A673 (cell line): ENCODE measurements at regions not wholly inside any gene's neighbourhood (a gene's known extent, or its start where the extent isn't known, plus 50 kb on each side); places are given as distances from the start of the nearest gene placed in this dataset.

Source experiments
- BruUV-seq: library from RNA; stranded (reverse); fragments of 400-500 nt; replicated peaks from 2 replicates; lab custom pipeline; 2021; lab: Mats Ljungman, UMichigan
- CTCF ChIA-PET: fragments of 300-600 bp; sonication (Branson Sonifier 250); formaldehyde crosslinking; loops from one replicate; lab custom pipeline; 2022; ENCODE audit warnings: antibody characterized with exemption; lab: Charles Lee
- POLR2A ChIA-PET: fragments of 300-600 bp; sonication (Branson Sonifier 250); formaldehyde crosslinking; loops from one replicate; lab custom pipeline; 2022; ENCODE audit warnings: antibody characterized with exemption; ENCODE audit not compliant: low non-redundant PET; lab: Charles Lee
- DNase-seq: peaks from one replicate; pipeline ENCODE4 v3.0.0-alpha.2; 2015; ENCODE audit warnings: low spot score
- H3K27ac ChIP-seq: fragments of 200-600 bp; sonication (generic); 2 replicates; pipeline ENCODE4 v1.5.1; 2016; ENCODE audit warnings: mixed run types, low read depth, mild to moderate bottlenecking, mixed read lengths, antibody characterized with exemption, low read length; ENCODE audit not compliant: poor library complexity, severe bottlenecking
- H3K27me3 ChIP-seq: fragments of 200-600 bp; sonication (generic); replicated peaks from 2 replicates; pipeline ENCODE4 v1.6.1; 2017; ENCODE audit warnings: mixed run types, low read depth, mild to moderate bottlenecking, mixed read lengths, antibody characterized with exemption, low read length; ENCODE audit not compliant: insufficient read depth, poor library complexity
- H3K36me3 ChIP-seq: fragments of 200-600 bp; sonication (generic); 2 replicates; pipeline ENCODE4 v1.6.1; 2016; ENCODE audit warnings: mixed run types, mild to moderate bottlenecking, mixed read lengths, antibody characterized with exemption, low read length; ENCODE audit not compliant: insufficient read depth, poor library complexity, severe bottlenecking
- H3K4me1 ChIP-seq: fragments of 200-600 bp; sonication (generic); 2 replicates; pipeline ENCODE4 v1.6.1; 2017; ENCODE audit warnings: mixed run types, mild to moderate bottlenecking, mixed read lengths, antibody characterized with exemption, low read length; ENCODE audit not compliant: insufficient read depth, poor library complexity, severe bottlenecking
- H3K4me3 ChIP-seq: fragments of 200-600 bp; sonication (generic); 2 replicates; pipeline ENCODE4 v1.5.1; 2016; ENCODE audit warnings: low read depth, mixed run types, mild to moderate bottlenecking, mixed read lengths, low read length; ENCODE audit not compliant: poor library complexity, severe bottlenecking
- H3K9me3 ChIP-seq: fragments of 200-600 bp; sonication (generic); 2 replicates; pipeline ENCODE4 v1.6.1; 2016; ENCODE audit warnings: mixed run types, low read depth, mild to moderate bottlenecking, mixed read lengths, antibody characterized with exemption, low read length; ENCODE audit not compliant: poor library complexity, severe bottlenecking
- CTCF ChIP-seq: fragments of 300-800, 200-600 bp; sonication (generic); conservative IDR thresholded peaks from 2 replicates; pipeline ENCODE4 v1.5.1; 2017; ENCODE audit warnings: low read depth, mild to moderate bottlenecking, antibody characterized with exemption, low read length, moderate library complexity, mixed read lengths
- EZH2 ChIP-seq: fragments of 200-600 bp; sonication (generic); IDR thresholded peaks from 2 replicates; pipeline ENCODE4 v1.6.1; 2017; ENCODE audit warnings: borderline replicate concordance, low read depth, mild to moderate bottlenecking, mixed read lengths, antibody characterized with exemption, low read length; ENCODE audit not compliant: poor library complexity, severe bottlenecking
- intact Hi-C: fragments of 100-400 bp; cut with micrococcal nuclease; formaldehyde crosslinking; loops from one replicate; pipeline ENCODE4 v1.10.0; 2022; ENCODE audit not compliant: unreplicated experiment

GRCh38 chr12:115251727-115252126 lies 567.8 kb upstream of the TBX3 start:
- Histone ChIP-seq H3K27ac (no peak overlapping the region), H3K36me3 (no peaks in the 10 kb centered on the region), H3K4me1 (no peaks in the 10 kb centered on the region), H3K4me3 (no peak overlapping the region), H3K9me3 (peaks cover 10% of the 10 kb centered on the region), H3K27me3 (no peaks in the 10 kb centered on the region)
- intact Hi-C loops: no loop called here
- ChIA-PET POLR2A (no interaction called here), CTCF (no interaction called here)
- no peak for DNase-seq
- BruUV-seq: no TSS peak
- TF ChIP-seq CTCF (no peak), EZH2 (no peak)

GRCh38 chr12:115249671-115250278 lies 565.8 kb upstream of the TBX3 start:
- intact Hi-C loops: no loop called here
- CTCF ChIA-PET: no interaction called here

GRCh38 chr12:115245020-115245419 lies 561.0 kb upstream of the TBX3 start:
- Histone ChIP-seq H3K4me3 (no peak overlapping the region), H3K27ac (no peak overlapping the region), H3K4me1 (no peaks in the 10 kb centered on the region), H3K27me3 (no peaks in the 10 kb centered on the region), H3K36me3 (no peaks in the 10 kb centered on the region), H3K9me3 (peaks cover 6% of the 10 kb centered on the region)
- CTCF ChIA-PET: no interaction called here
- POLR2A ChIA-PET: no interaction called here
- DNase-seq: no peak
- no TSS peak for BruUV-seq
- no peak for TF ChIP-seq CTCF
- TF ChIP-seq EZH2: no peak
- intact Hi-C loops: no loop called here

More at GRCh38 chr12:115249671-115250278, 565.8 kb upstream of the TBX3 start:
- DNase-seq: no peak
- peaks cover 10% of the 10 kb centered on the region for H3K9me3 ChIP-seq
- H3K4me1 ChIP-seq: no peaks in the 10 kb centered on the region
- TF ChIP-seq CTCF (no peak), EZH2 (no peak)
- no peak overlapping the region for H3K27ac ChIP-seq
- BruUV-seq: no TSS peak
- H3K27me3 ChIP-seq: no peaks in the 10 kb centered on the region
- no peaks in the 10 kb centered on the region for H3K36me3 ChIP-seq
- POLR2A ChIA-PET: no interaction called here
- H3K4me3 ChIP-seq: no peak overlapping the region
